Keratinocyte (primary cell): ENCODE measurements at regions not wholly inside any gene's neighbourhood (a gene's known extent, or its start where the extent isn't known, plus 50 kb on each side); places are given as distances from the start of the nearest gene placed in this dataset.

ENCODE experiments used
- EZH2 ChIP-seq: IDR thresholded peaks from one replicate; pipeline ENCODE4 v1.6.1; 2012; ENCODE audit warnings: inconsistent platforms, mild to moderate bottlenecking, low read length, moderate library complexity
- TF ChIP-seq, protein P1 (sequence below), 3 experiments: IDR thresholded peaks in 1 of 3; conservative IDR thresholded peaks in 1 of 3; optimal IDR thresholded peaks in 1 of 3; 2 replicates in 2 of 3; 3 replicates in 1 of 3; pipeline versions ENCODE3 to v1.5.1; 2011; ENCODE audit warnings: low read length in 3 of 3, mild to moderate bottlenecking in 3 of 3, moderate library complexity in 2 of 3, control low read depth in 1 of 3, inconsistent platforms in 1 of 3; ENCODE audit not compliant: insufficient read depth in 2 of 3; ENCODE audit errors: extremely low read depth in 1 of 3

DNA sequence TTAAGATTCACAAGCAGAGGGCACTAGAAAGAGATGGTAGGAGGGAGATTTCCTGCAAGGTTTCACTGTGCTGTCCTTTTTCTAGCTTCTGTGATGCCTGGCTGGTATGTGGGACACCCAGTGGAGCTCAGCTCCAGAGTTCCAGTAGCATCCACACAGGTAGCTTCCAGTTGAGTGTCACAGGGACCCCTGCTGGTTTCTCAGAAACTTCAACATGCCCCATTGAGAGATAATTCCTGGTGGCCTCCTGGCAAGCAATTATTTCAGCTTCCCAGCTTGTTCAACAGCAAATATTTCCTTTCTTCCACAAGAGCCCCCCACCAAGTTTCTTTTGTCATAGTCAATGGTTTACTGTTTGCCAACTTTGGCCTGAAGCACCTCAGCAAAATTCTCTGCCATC is 858.7 kb downstream of the REEP3 start:
- TF ChIP-seq, protein P1, sequence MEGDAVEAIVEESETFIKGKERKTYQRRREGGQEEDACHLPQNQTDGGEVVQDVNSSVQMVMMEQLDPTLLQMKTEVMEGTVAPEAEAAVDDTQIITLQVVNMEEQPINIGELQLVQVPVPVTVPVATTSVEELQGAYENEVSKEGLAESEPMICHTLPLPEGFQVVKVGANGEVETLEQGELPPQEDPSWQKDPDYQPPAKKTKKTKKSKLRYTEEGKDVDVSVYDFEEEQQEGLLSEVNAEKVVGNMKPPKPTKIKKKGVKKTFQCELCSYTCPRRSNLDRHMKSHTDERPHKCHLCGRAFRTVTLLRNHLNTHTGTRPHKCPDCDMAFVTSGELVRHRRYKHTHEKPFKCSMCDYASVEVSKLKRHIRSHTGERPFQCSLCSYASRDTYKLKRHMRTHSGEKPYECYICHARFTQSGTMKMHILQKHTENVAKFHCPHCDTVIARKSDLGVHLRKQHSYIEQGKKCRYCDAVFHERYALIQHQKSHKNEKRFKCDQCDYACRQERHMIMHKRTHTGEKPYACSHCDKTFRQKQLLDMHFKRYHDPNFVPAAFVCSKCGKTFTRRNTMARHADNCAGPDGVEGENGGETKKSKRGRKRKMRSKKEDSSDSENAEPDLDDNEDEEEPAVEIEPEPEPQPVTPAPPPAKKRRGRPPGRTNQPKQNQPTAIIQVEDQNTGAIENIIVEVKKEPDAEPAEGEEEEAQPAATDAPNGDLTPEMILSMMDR (optimal IDR thresholded peaks at IDR 0.05 in 1 of 3, IDR thresholded peaks at IDR 0.05 in 1 of 3, conservative IDR thresholded peaks at IDR 0.05 in 1 of 3; ENCODE audit: extremely low read depth in 1 of 3, insufficient read depth in 2 of 3, low read length in 3 of 3) = no peak
- no peak for TF ChIP-seq EZH2
